Neural cell (in vitro differentiated cells): ENCODE measurements at regions not wholly inside any gene's neighbourhood (a gene's known extent, or its start where the extent isn't known, plus 50 kb on each side); places are given as distances from the start of the nearest gene placed in this dataset.

ENCODE experiments used
- H2AFZ ChIP-seq: fragments of 200-600, 300-800 bp; sonication (generic), shearing (Covaris generic); 2 replicates; pipeline ENCODE4 v1.6.0; 2014; ENCODE audit warnings: low read depth, mild to moderate bottlenecking, antibody characterized with exemption, low read length, moderate library complexity
- H3F3A ChIP-seq: fragments of 200-600 bp; shearing (Covaris generic); 2 replicates; pipeline ENCODE4 v1.6.1; 2016; ENCODE audit warnings: mild to moderate bottlenecking, moderate library complexity, mixed read lengths, antibody characterized with exemption, low read length; ENCODE audit not compliant: insufficient read depth, poor library complexity, severe bottlenecking
- H3K27ac ChIP-seq: fragments of 200-600, 300-800 bp; sonication (generic), shearing (Covaris generic); 2 replicates; pipeline ENCODE4 v1.5.1; 2014; ENCODE audit warnings: mild to moderate bottlenecking, low read length, moderate library complexity
- H3K27me3 ChIP-seq: fragments of 300-800, 200-600 bp; sonication (generic), shearing (Covaris generic); 2 replicates; pipeline ENCODE4 v1.6.0; 2014; ENCODE audit warnings: mild to moderate bottlenecking, low read depth, low read length, moderate library complexity; ENCODE audit not compliant: insufficient read depth
- H3K36me3 ChIP-seq: fragments of 300-800, 200-600 bp; sonication (generic), shearing (Covaris generic); 2 replicates; pipeline ENCODE4 v1.5.1; 2014; ENCODE audit warnings: mild to moderate bottlenecking, antibody characterized with exemption, low read length, moderate library complexity; ENCODE audit not compliant: insufficient read depth
- H3K4me2 ChIP-seq: fragments of 300-800, 200-600 bp; sonication (generic), shearing (Covaris generic); 2 replicates; pipeline ENCODE4 v1.6.0; 2014; ENCODE audit warnings: mild to moderate bottlenecking, low read length
- H3K4me3 ChIP-seq: fragments of 300-800, 200-600 bp; sonication (generic), shearing (Covaris generic); 2 replicates; pipeline ENCODE4 v1.5.1; 2014; ENCODE audit warnings: mild to moderate bottlenecking, low read length, moderate library complexity
- H3K79me2 ChIP-seq: fragments of 200-600 bp; shearing (Covaris generic); replicated peaks from 2 replicates; pipeline ENCODE4 v1.6.0; 2014; ENCODE audit warnings: mild to moderate bottlenecking, low read length, moderate library complexity; ENCODE audit not compliant: insufficient read depth
- H3K9ac ChIP-seq: fragments of 300-800, 200-600 bp; sonication (generic), shearing (Covaris generic); 2 replicates; pipeline ENCODE4 v1.6.1; 2016; ENCODE audit warnings: mild to moderate bottlenecking, low read length, mixed read lengths
- H3K9me2 ChIP-seq: fragments of 200-600 bp; shearing (Covaris generic); 2 replicates; pipeline ENCODE4 v1.6.1; 2016; ENCODE audit warnings: mild to moderate bottlenecking, low read length, mixed read lengths; ENCODE audit not compliant: insufficient read depth
- H3K9me3 ChIP-seq: fragments of 200-600, 300-800 bp; sonication (generic), shearing (Covaris generic); 2 replicates; pipeline ENCODE4 v1.6.1; 2016; ENCODE audit warnings: mild to moderate bottlenecking, mixed run types, low read length, moderate library complexity, mixed read lengths
- H4K20me1 ChIP-seq: fragments of 200-600 bp; shearing (Covaris generic); 2 replicates; pipeline ENCODE4 v1.6.1; 2016; ENCODE audit warnings: mild to moderate bottlenecking, mixed run types; ENCODE audit not compliant: insufficient read depth
- EP300 ChIP-seq: fragments of 450-650 bp; conservative IDR thresholded peaks from 2 replicates; pipeline ENCODE4 v1.6.1; 2014; ENCODE audit warnings: antibody characterized with exemption, mild to moderate bottlenecking, moderate library complexity; ENCODE audit not compliant: poor library complexity, severe bottlenecking
- EZH2 ChIP-seq: fragments of 200-600, 300-800 bp; shearing (Covaris generic), sonication (generic); IDR thresholded peaks from 2 replicates; pipeline ENCODE4 v1.6.1; 2014; ENCODE audit warnings: antibody characterized with exemption, low read length, borderline replicate concordance, mild to moderate bottlenecking; ENCODE audit not compliant: insufficient read depth, poor library complexity, severe bottlenecking
- MXI1 ChIP-seq: fragments of 450-650 bp; conservative IDR thresholded peaks from 2 replicates; pipeline ENCODE4 v1.6.1; 2014; ENCODE audit warnings: antibody characterized with exemption, mild to moderate bottlenecking; ENCODE audit not compliant: poor library complexity, severe bottlenecking
- POLR2AphosphoS5 ChIP-seq: IDR thresholded peaks from 2 replicates; pipeline ENCODE4 v1.6.1; 2012
- RAD21 ChIP-seq: fragments of 450-650 bp; conservative IDR thresholded peaks from 2 replicates; pipeline ENCODE4 v1.6.1; 2014; ENCODE audit warnings: antibody characterized with exemption, mild to moderate bottlenecking, moderate library complexity
- SMC3 ChIP-seq: fragments of 450-650 bp; conservative IDR thresholded peaks from 2 replicates; pipeline ENCODE4 v1.6.1; 2014; ENCODE audit warnings: antibody characterized with exemption, mild to moderate bottlenecking, moderate library complexity; ENCODE audit not compliant: poor library complexity
- TAF1 ChIP-seq: IDR thresholded peaks from 2 replicates; pipeline ENCODE4 v1.6.1; 2012; ENCODE audit warnings: low read depth
- TF ChIP-seq, protein P1 (sequence below): fragments of 450-650 bp; IDR thresholded peaks from 2 replicates; pipeline ENCODE4 v1.5.1; 2014; ENCODE audit warnings: antibody characterized with exemption, mild to moderate bottlenecking, moderate library complexity; ENCODE audit not compliant: poor library complexity, severe bottlenecking
- TF ChIP-seq, protein P2 (sequence below): IDR thresholded peaks from 2 replicates; pipeline ENCODE4 v1.6.1; 2012; ENCODE audit warnings: borderline replicate concordance

DNA sequence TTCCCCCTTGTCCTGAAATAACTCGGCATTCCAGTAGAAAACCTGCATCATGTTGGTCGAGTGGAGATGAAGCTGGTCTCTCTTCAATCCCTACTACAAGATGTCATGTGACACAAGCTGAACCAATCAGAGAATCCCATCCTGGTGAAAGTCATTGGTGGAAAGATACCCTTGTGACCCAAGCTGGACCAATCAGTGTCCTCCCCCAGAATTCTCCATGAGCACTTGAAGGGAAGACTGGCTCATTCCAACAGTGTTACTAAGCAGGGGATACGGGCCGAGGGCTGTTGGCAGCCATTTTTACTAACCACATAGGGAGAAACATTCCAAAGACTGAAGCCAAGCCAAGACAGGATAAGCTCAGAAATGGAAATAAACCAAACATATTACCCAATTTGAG lies 298.3 kb downstream of the ICOS start:
- TF ChIP-seq POLR2AphosphoS5: no peak
- no peak for TF ChIP-seq SMC3
- no peak for TF ChIP-seq EP300
- no peak for TF ChIP-seq MXI1
- TF ChIP-seq, protein P1, sequence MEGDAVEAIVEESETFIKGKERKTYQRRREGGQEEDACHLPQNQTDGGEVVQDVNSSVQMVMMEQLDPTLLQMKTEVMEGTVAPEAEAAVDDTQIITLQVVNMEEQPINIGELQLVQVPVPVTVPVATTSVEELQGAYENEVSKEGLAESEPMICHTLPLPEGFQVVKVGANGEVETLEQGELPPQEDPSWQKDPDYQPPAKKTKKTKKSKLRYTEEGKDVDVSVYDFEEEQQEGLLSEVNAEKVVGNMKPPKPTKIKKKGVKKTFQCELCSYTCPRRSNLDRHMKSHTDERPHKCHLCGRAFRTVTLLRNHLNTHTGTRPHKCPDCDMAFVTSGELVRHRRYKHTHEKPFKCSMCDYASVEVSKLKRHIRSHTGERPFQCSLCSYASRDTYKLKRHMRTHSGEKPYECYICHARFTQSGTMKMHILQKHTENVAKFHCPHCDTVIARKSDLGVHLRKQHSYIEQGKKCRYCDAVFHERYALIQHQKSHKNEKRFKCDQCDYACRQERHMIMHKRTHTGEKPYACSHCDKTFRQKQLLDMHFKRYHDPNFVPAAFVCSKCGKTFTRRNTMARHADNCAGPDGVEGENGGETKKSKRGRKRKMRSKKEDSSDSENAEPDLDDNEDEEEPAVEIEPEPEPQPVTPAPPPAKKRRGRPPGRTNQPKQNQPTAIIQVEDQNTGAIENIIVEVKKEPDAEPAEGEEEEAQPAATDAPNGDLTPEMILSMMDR: no peak
- TF ChIP-seq, protein P2, sequence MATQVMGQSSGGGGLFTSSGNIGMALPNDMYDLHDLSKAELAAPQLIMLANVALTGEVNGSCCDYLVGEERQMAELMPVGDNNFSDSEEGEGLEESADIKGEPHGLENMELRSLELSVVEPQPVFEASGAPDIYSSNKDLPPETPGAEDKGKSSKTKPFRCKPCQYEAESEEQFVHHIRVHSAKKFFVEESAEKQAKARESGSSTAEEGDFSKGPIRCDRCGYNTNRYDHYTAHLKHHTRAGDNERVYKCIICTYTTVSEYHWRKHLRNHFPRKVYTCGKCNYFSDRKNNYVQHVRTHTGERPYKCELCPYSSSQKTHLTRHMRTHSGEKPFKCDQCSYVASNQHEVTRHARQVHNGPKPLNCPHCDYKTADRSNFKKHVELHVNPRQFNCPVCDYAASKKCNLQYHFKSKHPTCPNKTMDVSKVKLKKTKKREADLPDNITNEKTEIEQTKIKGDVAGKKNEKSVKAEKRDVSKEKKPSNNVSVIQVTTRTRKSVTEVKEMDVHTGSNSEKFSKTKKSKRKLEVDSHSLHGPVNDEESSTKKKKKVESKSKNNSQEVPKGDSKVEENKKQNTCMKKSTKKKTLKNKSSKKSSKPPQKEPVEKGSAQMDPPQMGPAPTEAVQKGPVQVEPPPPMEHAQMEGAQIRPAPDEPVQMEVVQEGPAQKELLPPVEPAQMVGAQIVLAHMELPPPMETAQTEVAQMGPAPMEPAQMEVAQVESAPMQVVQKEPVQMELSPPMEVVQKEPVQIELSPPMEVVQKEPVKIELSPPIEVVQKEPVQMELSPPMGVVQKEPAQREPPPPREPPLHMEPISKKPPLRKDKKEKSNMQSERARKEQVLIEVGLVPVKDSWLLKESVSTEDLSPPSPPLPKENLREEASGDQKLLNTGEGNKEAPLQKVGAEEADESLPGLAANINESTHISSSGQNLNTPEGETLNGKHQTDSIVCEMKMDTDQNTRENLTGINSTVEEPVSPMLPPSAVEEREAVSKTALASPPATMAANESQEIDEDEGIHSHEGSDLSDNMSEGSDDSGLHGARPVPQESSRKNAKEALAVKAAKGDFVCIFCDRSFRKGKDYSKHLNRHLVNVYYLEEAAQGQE: no peak
- no peak for TF ChIP-seq RAD21
- TF ChIP-seq TAF1: no peak
- TF ChIP-seq EZH2: no peak
- no peaks in the 10 kb centered on the region for H4K20me1 ChIP-seq
- H3K79me2 ChIP-seq: no peaks in the 10 kb centered on the region
- no peaks in the 10 kb centered on the region for H3F3A ChIP-seq
- no peaks in the 10 kb centered on the region for H3K27me3 ChIP-seq
- H3K4me3 ChIP-seq: no peak overlapping the region
- H2AFZ ChIP-seq: no peak overlapping the region
- H3K27ac ChIP-seq: no peak overlapping the region
- no peak overlapping the region for H3K9ac ChIP-seq
- H3K9me3 ChIP-seq: no peaks in the 10 kb centered on the region
- no peak overlapping the region for H3K4me2 ChIP-seq
- H3K9me2 ChIP-seq: no peaks in the 10 kb centered on the region
- H3K36me3 ChIP-seq: no peaks in the 10 kb centered on the region

DNA sequence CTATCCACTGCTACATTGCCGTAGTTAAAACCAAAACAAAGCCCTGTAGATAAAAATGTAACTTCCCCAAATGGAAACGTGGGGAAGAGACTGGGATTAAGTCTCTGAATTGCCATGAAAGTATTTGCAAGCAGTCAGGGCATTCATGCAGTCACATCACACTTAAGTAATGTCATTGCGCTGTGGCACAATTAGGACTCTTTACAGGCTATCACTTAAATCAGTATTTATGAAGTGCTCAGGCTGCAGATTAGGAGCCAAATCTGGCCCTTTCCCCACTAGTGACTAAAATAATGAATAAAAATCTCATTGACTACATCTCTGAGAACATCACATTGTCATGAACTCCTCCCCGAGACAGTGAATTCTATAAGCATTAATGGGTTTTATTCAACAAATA lies 300.9 kb downstream of the ICOS start:
- Histone ChIP-seq H3K9me2 (no peaks in the 10 kb centered on the region), H3K36me3 (no peaks in the 10 kb centered on the region), H3F3A (no peaks in the 10 kb centered on the region), H3K27ac (no peak overlapping the region), H3K27me3 (no peaks in the 10 kb centered on the region), H3K79me2 (no peaks in the 10 kb centered on the region), H3K4me2 (no peak overlapping the region), H3K9ac (no peak overlapping the region), H4K20me1 (no peaks in the 10 kb centered on the region), H3K9me3 (no peaks in the 10 kb centered on the region), H3K4me3 (no peak overlapping the region), H2AFZ (no peak overlapping the region)
- no peak for TF ChIP-seq EZH2
- TF ChIP-seq, protein P2: no peak
- TF ChIP-seq EP300: no peak
- TF ChIP-seq, protein P1: no peak
- no peak for TF ChIP-seq SMC3
- TF ChIP-seq TAF1: no peak
- TF ChIP-seq POLR2AphosphoS5: no peak
- no peak for TF ChIP-seq MXI1
- no peak for TF ChIP-seq RAD21
